ENCODE measurements at regions not wholly inside any gene's neighbourhood (a gene's known extent, or its start where the extent isn't known, plus 50 kb on each side); places are given as distances from the start of the nearest gene placed in this dataset.

- POLR2A ChIA-PET, result no interaction called here
- TF ChIP-seq TARDBP (IDR thresholded peaks at IDR 0.05) (no peak), FOXK2 (IDR thresholded peaks at IDR 0.05) (no peak), BHLHE40 (IDR thresholded peaks at IDR 0.05; ENCODE audit: borderline replicate concordance) (no peak), ARNT (IDR thresholded peaks at IDR 0.05) (no peak), HDGF (IDR thresholded peaks at IDR 0.05; ENCODE audit: borderline replicate concordance) (no peak), ZNF384 (IDR thresholded peaks at IDR 0.05) (no peak), SUZ12 (IDR thresholded peaks at IDR 0.05) (no peak), ELF4 (IDR thresholded peaks at IDR 0.05) (no peak), FOXM1 (IDR thresholded peaks at IDR 0.05; ENCODE audit: borderline replicate concordance) (no peak), LEF1 (IDR thresholded peaks at IDR 0.05; ENCODE audit: borderline replicate concordance) (no peak), FOXA1 (IDR thresholded peaks at IDR 0.05) (no peak)
- no peak for DNase-seq (ENCODE audit: extremely low spot score)
- CTCF ChIA-PET, result no interaction called here
Observed at GRCh38 chr10:62466590-62466989, 92.4 kb downstream of the ZNF365 start.

- CTCF ChIA-PET, result no interaction called here
- DNase-seq (ENCODE audit: extremely low spot score), result no peak
- no peak for TF ChIP-seq TARDBP (IDR thresholded peaks at IDR 0.05)
- TF ChIP-seq ELF4 (IDR thresholded peaks at IDR 0.05), result no peak
- no peak for TF ChIP-seq FOXM1 (IDR thresholded peaks at IDR 0.05; ENCODE audit: borderline replicate concordance)
- POLR2A ChIA-PET, result no interaction called here
Observed at GRCh38 chr10:62467527-62467926, 93.4 kb downstream of the ZNF365 start.

- no peak for TF ChIP-seq ARNT (IDR thresholded peaks at IDR 0.05)
- no peak for TF ChIP-seq CTBP1 (IDR thresholded peaks at IDR 0.05; ENCODE audit: borderline replicate concordance)
- no peak for TF ChIP-seq SUZ12 (IDR thresholded peaks at IDR 0.05)
- no peak for TF ChIP-seq HDGF (IDR thresholded peaks at IDR 0.05; ENCODE audit: borderline replicate concordance)
- TF ChIP-seq BHLHE40 (IDR thresholded peaks at IDR 0.05; ENCODE audit: borderline replicate concordance), result no peak
- no peak for TF ChIP-seq FOXA1 (IDR thresholded peaks at IDR 0.05)
- TF ChIP-seq PKNOX1 (IDR thresholded peaks at IDR 0.05), result no peak
- no peak for TF ChIP-seq ELF4 (IDR thresholded peaks at IDR 0.05)
- no peak for TF ChIP-seq FOXK2 (IDR thresholded peaks at IDR 0.05)
- DNase-seq (ENCODE audit: extremely low spot score), result no peak
- ChIA-PET POLR2A (no interaction called here), CTCF (no interaction called here)
Observed at GRCh38 chr10:62471711-62472110, 97.5 kb downstream of the ZNF365 start.

- CTCF ChIA-PET, result no interaction called here
- TF ChIP-seq SP1 (IDR thresholded peaks at IDR 0.05) (no peak), NFRKB (IDR thresholded peaks at IDR 0.05) (no peak), L3MBTL2 (conservative IDR thresholded peaks at IDR 0.05) (no peak), SUZ12 (IDR thresholded peaks at IDR 0.05) (no peak), ARNT (IDR thresholded peaks at IDR 0.05) (no peak), TARDBP (IDR thresholded peaks at IDR 0.05) (no peak), BHLHE40 (IDR thresholded peaks at IDR 0.05; ENCODE audit: borderline replicate concordance) (no peak)
- DNase-seq (ENCODE audit: extremely low spot score), result no peak
- POLR2A ChIA-PET, result no interaction called here
Observed at GRCh38 chr10:62473241-62473640, 99.1 kb downstream of the ZNF365 start.

DNA sequence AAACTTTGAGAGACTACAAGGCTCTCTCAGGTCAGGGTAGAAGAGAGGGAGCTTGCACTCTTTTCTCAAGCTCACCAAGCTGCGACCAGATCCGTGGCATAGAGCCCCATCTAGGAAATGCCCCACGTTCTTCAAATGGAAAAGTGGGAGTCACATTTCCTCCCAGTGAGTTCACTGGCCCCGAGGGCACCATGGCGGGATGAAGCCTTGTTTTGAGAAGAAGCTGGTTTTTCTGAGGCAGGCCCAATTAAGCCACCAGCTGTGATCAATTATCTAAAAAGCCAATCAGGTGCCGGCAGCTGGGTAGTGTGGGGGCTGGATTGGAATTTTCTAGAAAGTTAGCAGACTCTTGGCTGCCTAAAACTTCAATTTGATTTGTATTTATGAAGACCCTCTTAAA, 101.4 kb downstream of the ZNF365 start:
- POLR2A ChIA-PET, result no interaction called here
- TF ChIP-seq ELF4 (IDR thresholded peaks at IDR 0.05) (no peak), HDGF (IDR thresholded peaks at IDR 0.05; ENCODE audit: borderline replicate concordance) (no peak), TARDBP (IDR thresholded peaks at IDR 0.05) (no peak), ZNF384 (IDR thresholded peaks at IDR 0.05) (no peak), ARNT (IDR thresholded peaks at IDR 0.05) (no peak), SUZ12 (IDR thresholded peaks at IDR 0.05) (no peak), FOXA1 (IDR thresholded peaks at IDR 0.05) (no peak), CTBP1 (IDR thresholded peaks at IDR 0.05; ENCODE audit: borderline replicate concordance) (no peak), SP1 (IDR thresholded peaks at IDR 0.05) (no peak)
- CTCF ChIA-PET, result no interaction called here
- DNase-seq (ENCODE audit: extremely low spot score), result no peak

DNA sequence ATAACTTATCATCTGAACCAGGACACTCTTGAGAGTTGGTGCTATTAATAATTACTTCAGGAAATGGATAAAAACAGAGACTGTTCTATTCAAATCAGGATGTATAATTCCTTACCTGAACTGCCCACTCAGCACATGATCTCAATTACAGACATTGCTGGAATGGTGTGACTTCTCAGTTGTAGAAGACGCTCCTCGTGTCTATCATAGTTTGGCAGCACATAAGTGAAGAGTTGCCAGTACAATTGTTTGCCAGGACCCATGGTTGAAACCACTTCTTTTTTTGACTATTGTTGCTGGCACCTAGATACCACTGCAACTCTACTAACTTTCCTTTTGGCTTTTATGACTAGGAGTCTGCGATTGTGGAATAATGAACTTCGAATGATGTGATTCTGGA, 105.4 kb downstream of the ZNF365 start:
- TF ChIP-seq SP1 (IDR thresholded peaks at IDR 0.05), result no peak
- TF ChIP-seq HDGF (IDR thresholded peaks at IDR 0.05; ENCODE audit: borderline replicate concordance), result no peak
- TF ChIP-seq LEF1 (IDR thresholded peaks at IDR 0.05; ENCODE audit: borderline replicate concordance), result no peak
- no peak for TF ChIP-seq ARNT (IDR thresholded peaks at IDR 0.05)
- TF ChIP-seq ELF4 (IDR thresholded peaks at IDR 0.05), result no peak
- TF ChIP-seq CTBP1 (IDR thresholded peaks at IDR 0.05; ENCODE audit: borderline replicate concordance), result no peak
- TF ChIP-seq ZNF384 (IDR thresholded peaks at IDR 0.05), result no peak
- no peak for TF ChIP-seq FOXM1 (IDR thresholded peaks at IDR 0.05; ENCODE audit: borderline replicate concordance)
- no peak for DNase-seq (ENCODE audit: extremely low spot score)
- ChIA-PET CTCF (no interaction called here), POLR2A (no interaction called here)

- ChIA-PET CTCF (no interaction called here), POLR2A (no interaction called here)
- TF ChIP-seq BHLHE40 (IDR thresholded peaks at IDR 0.05; ENCODE audit: borderline replicate concordance) (no peak), PKNOX1 (IDR thresholded peaks at IDR 0.05) (no peak), NFRKB (IDR thresholded peaks at IDR 0.05) (no peak), FOXA1 (IDR thresholded peaks at IDR 0.05) (no peak), FOXK2 (IDR thresholded peaks at IDR 0.05) (no peak), ZNF384 (IDR thresholded peaks at IDR 0.05) (no peak), CTBP1 (IDR thresholded peaks at IDR 0.05; ENCODE audit: borderline replicate concordance) (no peak), HDGF (IDR thresholded peaks at IDR 0.05; ENCODE audit: borderline replicate concordance) (no peak), FOXM1 (IDR thresholded peaks at IDR 0.05; ENCODE audit: borderline replicate concordance) (no peak), ARNT (IDR thresholded peaks at IDR 0.05) (no peak)
- DNase-seq (ENCODE audit: extremely low spot score), result no peak
Observed at GRCh38 chr10:62480196-62480595, 106.0 kb downstream of the ZNF365 start.

DNA sequence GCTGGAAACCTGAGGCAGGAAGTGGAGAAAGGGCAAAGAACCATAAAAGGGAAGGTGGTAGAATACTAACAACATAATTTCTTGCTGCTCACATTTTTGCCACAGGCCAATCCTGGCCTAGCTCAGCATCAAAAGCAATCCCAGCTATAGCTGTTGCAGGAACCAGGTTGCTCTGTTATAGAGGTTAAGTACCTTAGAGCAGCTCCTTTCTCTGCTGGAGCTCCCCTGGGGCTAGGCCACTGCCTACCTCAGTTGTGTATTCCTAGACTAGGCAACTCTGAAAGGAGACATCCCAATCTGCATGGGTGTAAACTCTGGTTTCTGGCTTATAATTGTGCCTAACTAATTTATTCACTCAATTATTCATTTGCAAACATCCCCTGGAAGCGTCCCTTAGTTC, 108.4 kb downstream of the ZNF365 start:
- no peak for DNase-seq (ENCODE audit: extremely low spot score)
- TF ChIP-seq BHLHE40 (IDR thresholded peaks at IDR 0.05; ENCODE audit: borderline replicate concordance), result no peak
- TF ChIP-seq ELF4 (IDR thresholded peaks at IDR 0.05), result no peak
- no peak for TF ChIP-seq CTBP1 (IDR thresholded peaks at IDR 0.05; ENCODE audit: borderline replicate concordance)
- no peak for TF ChIP-seq TARDBP (IDR thresholded peaks at IDR 0.05)
- no peak for TF ChIP-seq FOXM1 (IDR thresholded peaks at IDR 0.05; ENCODE audit: borderline replicate concordance)
- TF ChIP-seq NFRKB (IDR thresholded peaks at IDR 0.05), result no peak
- TF ChIP-seq FOXA1 (IDR thresholded peaks at IDR 0.05), result no peak
- no peak for TF ChIP-seq SP1 (IDR thresholded peaks at IDR 0.05)
- no peak for TF ChIP-seq FOXK2 (IDR thresholded peaks at IDR 0.05)
- TF ChIP-seq ARNT (IDR thresholded peaks at IDR 0.05), result no peak
- no peak for TF ChIP-seq SUZ12 (IDR thresholded peaks at IDR 0.05)
- TF ChIP-seq ZNF384 (IDR thresholded peaks at IDR 0.05), result no peak
- no peak for TF ChIP-seq PKNOX1 (IDR thresholded peaks at IDR 0.05)
- no peak for TF ChIP-seq HDGF (IDR thresholded peaks at IDR 0.05; ENCODE audit: borderline replicate concordance)
- no peak for TF ChIP-seq LEF1 (IDR thresholded peaks at IDR 0.05; ENCODE audit: borderline replicate concordance)
- TF ChIP-seq L3MBTL2 (conservative IDR thresholded peaks at IDR 0.05), result no peak
- CTCF ChIA-PET, result interaction anchor here (1.4 kb wide), 1 partner anchor 9 kb away, joined by 5 read pairs; no protein-coding TSS in a partner anchor
- POLR2A ChIA-PET, result no interaction called here
